ENCODE measurements at regions not wholly inside any gene's neighbourhood (a gene's known extent, or its start where the extent isn't known, plus 50 kb on each side); places are given as distances from the start of the nearest gene placed in this dataset.
"Not testable (repeated sequence)": the region's sequence is repeated elsewhere in the genome, so short reads cannot be mapped to it uniquely, and the experiment has no call there.

- intact Hi-C loops (cut with micrococcal nuclease), result no loop called here
These were observed 214.8 kb downstream of the LURAP1L start for GRCh38 chr9:12989669-12990068.

- intact Hi-C loops (cut with micrococcal nuclease), result no loop called here
These were observed 218.6 kb downstream of the LURAP1L start for GRCh38 chr9:12993466-12993865.

- intact Hi-C loops (cut with micrococcal nuclease), result no loop called here
These were observed 222.2 kb downstream of the LURAP1L start for GRCh38 chr9:12997009-12997408.

GRCh38 chr9:13001989-13002580 is 227.3 kb downstream of the LURAP1L start:
- intact Hi-C loops (cut with micrococcal nuclease), result no loop called here

GRCh38 chr9:13002740-13003139 is 227.9 kb downstream of the LURAP1L start:
- intact Hi-C loops (cut with micrococcal nuclease), result no loop called here

GRCh38 chr9:13009871-13010270 is 235.1 kb downstream of the LURAP1L start:
- intact Hi-C loops (cut with micrococcal nuclease), result no loop called here

- intact Hi-C loops (cut with micrococcal nuclease), result no loop called here
These were observed 239.4 kb downstream of the LURAP1L start for GRCh38 chr9:13013991-13014883.

GRCh38 chr9:13017260-13017659 is 242.4 kb downstream of the LURAP1L start:
- intact Hi-C loops (cut with micrococcal nuclease), result no loop called here

- intact Hi-C loops (cut with micrococcal nuclease), result no loop called here
These were observed 245.6 kb downstream of the LURAP1L start for GRCh38 chr9:13020146-13021040.

GRCh38 chr9:13022756-13023155 is 247.9 kb downstream of the LURAP1L start:
- intact Hi-C loops (cut with micrococcal nuclease), result no loop called here

GRCh38 chr9:13023498-13023897 is 248.7 kb downstream of the LURAP1L start:
- intact Hi-C loops (cut with micrococcal nuclease), result no loop called here

- intact Hi-C loops (cut with micrococcal nuclease), result no loop called here
These were observed 252.1 kb downstream of the LURAP1L start for GRCh38 chr9:13026956-13027355.

GRCh38 chr9:13027879-13028278 is 251.6 kb downstream of the MPDZ start:
- intact Hi-C loops (cut with micrococcal nuclease), result no loop called here

GRCh38 chr9:13032585-13032984 is 246.9 kb downstream of the MPDZ start:
- intact Hi-C loops (cut with micrococcal nuclease), result loop anchor here (5.0 kb wide), 1 partner anchor 1320 kb away; no protein-coding TSS in a partner anchor

- intact Hi-C loops (cut with micrococcal nuclease), result loop anchor here (2.0 to 5.0 kb wide), 2 partner anchors 55 to 1318 kb away; no protein-coding TSS in a partner anchor
These were observed 245.4 kb downstream of the MPDZ start for GRCh38 chr9:13033959-13034693.

GRCh38 chr9:13034694-13035002 is 244.8 kb downstream of the MPDZ start:
- intact Hi-C loops (cut with micrococcal nuclease), result loop anchor here (2.0 to 5.0 kb wide), 2 partner anchors 54 to 1318 kb away; no protein-coding TSS in a partner anchor

GRCh38 chr9:13035822-13036221 is 243.7 kb downstream of the MPDZ start:
- intact Hi-C loops (cut with micrococcal nuclease), result loop anchor here (2.0 kb wide), 1 partner anchor 53 kb away; no protein-coding TSS in a partner anchor

GRCh38 chr9:13037808-13038207 is 241.7 kb downstream of the MPDZ start:
- intact Hi-C loops (cut with micrococcal nuclease), result not testable (repeated sequence)

GRCh38 chr9:13047827-13048587 is 231.5 kb downstream of the MPDZ start:
- intact Hi-C loops (cut with micrococcal nuclease), result no loop called here

GRCh38 chr9:13049223-13049622 is 230.3 kb downstream of the MPDZ start:
- intact Hi-C loops (cut with micrococcal nuclease), result no loop called here
